HEK293 (cell line): ENCODE measurements at regions not wholly inside any gene's neighbourhood (a gene's known extent, or its start where the extent isn't known, plus 50 kb on each side); places are given as distances from the start of the nearest gene placed in this dataset.

Experiments used
- CTCF ChIA-PET: fragments of 350-600 bp; formaldehyde crosslinking; extraction: SDS; loops from one replicate; lab custom pipeline; 2021; ENCODE audit warnings: antibody characterized with exemption; lab: Yijun Ruan, JAX
- POLR2A ChIA-PET: fragments of 300-600 bp; formaldehyde crosslinking; extraction: SDS; loops from one replicate; lab custom pipeline; 2020; ENCODE audit warnings: antibody characterized with exemption, inconsistent platforms; lab: Yijun Ruan, JAX
- H3K27ac ChIP-seq: fragments of 200-500 bp; sonication (Bioruptor generic); 2 replicates; pipeline ENCODE4 v1.5.1; 2014; ENCODE audit warnings: low read depth, low read length, control low read depth, inconsistent platforms; ENCODE audit errors: extremely low read depth
- H3K36me3 ChIP-seq, 2 experiments: fragments of 200-500 bp in 1 of 2; sonication (Bioruptor generic) in 1 of 2; 1 replicate in 1 of 2; 2 replicates in 1 of 2; pipeline ENCODE4 v1.5.1; 2014 to 2017; ENCODE audit warnings: inconsistent platforms in 2 of 2, low read length in 2 of 2; ENCODE audit not compliant: control insufficient read depth in 2 of 2, insufficient read depth in 1 of 2
- H3K4me1 ChIP-seq: fragments of 200-500 bp; sonication (Bioruptor generic); 2 replicates; pipeline ENCODE4 v1.5.1; 2014; ENCODE audit warnings: mild to moderate bottlenecking, low read length, inconsistent platforms; ENCODE audit not compliant: control insufficient read depth, insufficient read depth
- H3K4me3 ChIP-seq: 2 replicates; pipeline ENCODE4 v1.5.1; 2011; ENCODE audit warnings: low read depth, mild to moderate bottlenecking, control low read depth, low read length, moderate library complexity
- H3K9me3 ChIP-seq: fragments of 200-500 bp; sonication (Bioruptor generic); 2 replicates; pipeline ENCODE4 v1.5.1; 2014; ENCODE audit warnings: low read depth, low read length, inconsistent platforms; ENCODE audit not compliant: control insufficient read depth, insufficient read depth
- GLI2 ChIP-seq: fragments of 450-650 bp; formaldehyde crosslinking; IDR thresholded peaks from 2 replicates; pipeline ENCODE4; 2017; ENCODE audit warnings: missing biosample characterization, missing genetic modification characterization, low read depth, borderline replicate concordance
- REPIN1 ChIP-seq: fragments of 450-650 bp; formaldehyde crosslinking; IDR thresholded peaks from 2 replicates; pipeline ENCODE4 v1.5.1; 2017; ENCODE audit warnings: missing biosample characterization, missing genetic modification characterization, low read depth
- ZEB2 ChIP-seq: fragments of 450-650 bp; formaldehyde crosslinking; IDR thresholded peaks from 2 replicates; pipeline ENCODE4 v1.5.1; 2016; ENCODE audit warnings: missing biosample characterization, missing genetic modification characterization
- ZNF10 ChIP-seq: fragments of 450-650 bp; formaldehyde crosslinking; IDR thresholded peaks from 2 replicates; pipeline ENCODE4 v1.5.1; 2017; ENCODE audit warnings: missing biosample characterization, missing genetic modification characterization
- ZNF132 ChIP-seq: fragments of 450-650 bp; formaldehyde crosslinking; IDR thresholded peaks from 2 replicates; pipeline ENCODE4 v1.5.1; 2017; ENCODE audit warnings: missing biosample characterization, missing genetic modification characterization, borderline replicate concordance
- ZNF146 ChIP-seq: fragments of 450-650 bp; formaldehyde crosslinking; IDR thresholded peaks from 2 replicates; pipeline ENCODE4 v1.5.1; 2016; ENCODE audit warnings: missing biosample characterization, missing genetic modification characterization
- ZNF202 ChIP-seq: fragments of 450-650 bp; formaldehyde crosslinking; IDR thresholded peaks from 2 replicates; pipeline ENCODE4 v1.5.1; 2016; ENCODE audit warnings: missing biosample characterization, missing genetic modification characterization, borderline replicate concordance
- ZNF23 ChIP-seq: fragments of 450-650 bp; formaldehyde crosslinking; IDR thresholded peaks from 2 replicates; pipeline ENCODE4 v1.5.1; 2016; ENCODE audit warnings: missing biosample characterization, missing genetic modification characterization, borderline replicate concordance
- ZNF354C ChIP-seq: fragments of 450-650 bp; formaldehyde crosslinking; IDR thresholded peaks from 2 replicates; pipeline ENCODE4 v1.5.1; 2016; ENCODE audit warnings: missing biosample characterization, missing genetic modification characterization, low read depth, borderline replicate concordance
- ZNF391 ChIP-seq: fragments of 450-650 bp; formaldehyde crosslinking; IDR thresholded peaks from 2 replicates; pipeline ENCODE4 v1.5.1; 2016; ENCODE audit warnings: low read depth, missing biosample characterization, missing genetic modification characterization, borderline replicate concordance
- ZNF549 ChIP-seq: fragments of 450-650 bp; IDR thresholded peaks from 2 replicates; pipeline ENCODE4 v1.5.1; 2018; ENCODE audit warnings: missing biosample characterization, missing genetic modification characterization, mild to moderate bottlenecking, inconsistent platforms, moderate library complexity
- ZNF629 ChIP-seq: fragments of 450-650 bp; formaldehyde crosslinking; IDR thresholded peaks from 2 replicates; pipeline ENCODE4 v1.5.1; 2017; ENCODE audit warnings: missing biosample characterization, missing genetic modification characterization
- ZNF658 ChIP-seq: fragments of 450-650 bp; formaldehyde crosslinking; IDR thresholded peaks from 2 replicates; pipeline ENCODE4; 2016; ENCODE audit warnings: missing biosample characterization, missing genetic modification characterization
- ZNF707 ChIP-seq: fragments of 450-650 bp; formaldehyde crosslinking; IDR thresholded peaks from 2 replicates; pipeline ENCODE4 v1.5.1; 2016; ENCODE audit warnings: missing biosample characterization, missing genetic modification characterization
- ZNF843 ChIP-seq: fragments of 450-650 bp; formaldehyde crosslinking; IDR thresholded peaks from 2 replicates; pipeline ENCODE4 v1.5.1; 2016; ENCODE audit warnings: missing biosample characterization, missing genetic modification characterization
- ZXDB ChIP-seq: fragments of 450-650 bp; formaldehyde crosslinking; IDR thresholded peaks from 2 replicates; pipeline ENCODE4 v1.5.1; 2016; ENCODE audit warnings: missing biosample characterization, missing genetic modification characterization
- TF ChIP-seq, protein P1 (sequence below): fragments of 450-650 bp; formaldehyde crosslinking; IDR thresholded peaks from 2 replicates; pipeline ENCODE4 v1.5.1; 2016; ENCODE audit warnings: missing biosample characterization, missing genetic modification characterization
- TF ChIP-seq, protein P2 (sequence below): fragments of 450-650 bp; formaldehyde crosslinking; IDR thresholded peaks from 2 replicates; pipeline ENCODE4 v1.5.1; 2016; ENCODE audit warnings: missing biosample characterization, missing genetic modification characterization
- TF ChIP-seq, protein P3 (sequence below): sonication (generic); formaldehyde crosslinking; IDR thresholded peaks from 2 replicates; pipeline ENCODE4 v1.8.1; 2022; ENCODE audit warnings: mild to moderate bottlenecking, moderate library complexity, missing genetic modification reagents
- TF ChIP-seq, protein P4 (sequence below): fragments of 450-650 bp; formaldehyde crosslinking; IDR thresholded peaks from 2 replicates; pipeline ENCODE4 v1.5.0; 2017; ENCODE audit warnings: missing biosample characterization, missing genetic modification characterization, borderline replicate concordance
- TF ChIP-seq, protein P5 (sequence below): fragments of 450-650 bp; formaldehyde crosslinking; IDR thresholded peaks from 2 replicates; pipeline ENCODE4 v1.5.1; 2016; ENCODE audit warnings: missing biosample characterization, missing genetic modification characterization
- TF ChIP-seq, protein P6 (sequence below): fragments of 450-650 bp; formaldehyde crosslinking; IDR thresholded peaks from 2 replicates; pipeline ENCODE4 v1.5.1; 2016; ENCODE audit warnings: missing biosample characterization, missing genetic modification characterization

DNA sequence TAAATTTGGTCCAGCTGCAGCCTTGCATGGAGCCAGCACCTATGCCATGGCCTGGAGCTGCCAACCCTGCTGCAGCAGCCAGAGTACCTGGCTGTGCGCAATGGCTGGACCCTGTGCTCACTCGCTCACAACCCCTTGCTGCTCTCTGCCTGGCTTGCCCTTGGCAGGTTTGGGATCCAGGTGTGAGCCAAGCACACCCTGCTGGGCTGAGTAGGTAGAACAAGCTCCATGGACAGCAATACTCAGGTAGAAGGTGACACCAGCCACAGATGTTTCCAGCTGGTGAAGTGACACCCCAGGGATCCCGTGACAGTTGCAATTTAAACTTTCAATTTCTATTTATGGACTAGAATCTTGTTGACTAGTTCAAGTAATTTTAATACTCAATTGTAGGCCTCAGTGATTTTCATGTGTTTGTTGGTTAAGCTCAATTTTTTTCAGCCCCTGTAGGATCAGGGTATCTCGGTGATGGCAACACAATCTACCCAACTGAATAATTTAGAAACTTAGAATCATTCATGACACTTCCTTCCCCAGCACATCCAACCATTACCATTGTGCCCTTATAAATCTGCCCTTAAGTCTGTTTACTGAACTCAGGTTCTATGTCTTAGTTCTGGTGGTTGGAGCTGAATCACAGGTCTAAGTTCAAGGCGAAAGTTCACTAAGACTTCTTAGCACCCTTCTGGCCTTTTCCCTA lies 480.0 kb downstream of the PMP22 start (continued):
- TF ChIP-seq ZNF132 (tag by site-specific recombination), result no peak
- TF ChIP-seq, protein P1, sequence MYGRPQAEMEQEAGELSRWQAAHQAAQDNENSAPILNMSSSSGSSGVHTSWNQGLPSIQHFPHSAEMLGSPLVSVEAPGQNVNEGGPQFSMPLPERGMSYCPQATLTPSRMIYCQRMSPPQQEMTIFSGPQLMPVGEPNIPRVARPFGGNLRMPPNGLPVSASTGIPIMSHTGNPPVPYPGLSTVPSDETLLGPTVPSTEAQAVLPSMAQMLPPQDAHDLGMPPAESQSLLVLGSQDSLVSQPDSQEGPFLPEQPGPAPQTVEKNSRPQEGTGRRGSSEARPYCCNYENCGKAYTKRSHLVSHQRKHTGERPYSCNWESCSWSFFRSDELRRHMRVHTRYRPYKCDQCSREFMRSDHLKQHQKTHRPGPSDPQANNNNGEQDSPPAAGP (tag by site-specific recombination), result no peak
- no peak for TF ChIP-seq REPIN1 (tag by site-specific recombination)
- TF ChIP-seq ZNF202 (tag by site-specific recombination), result no peak
- TF ChIP-seq GLI2, result no peak

DNA sequence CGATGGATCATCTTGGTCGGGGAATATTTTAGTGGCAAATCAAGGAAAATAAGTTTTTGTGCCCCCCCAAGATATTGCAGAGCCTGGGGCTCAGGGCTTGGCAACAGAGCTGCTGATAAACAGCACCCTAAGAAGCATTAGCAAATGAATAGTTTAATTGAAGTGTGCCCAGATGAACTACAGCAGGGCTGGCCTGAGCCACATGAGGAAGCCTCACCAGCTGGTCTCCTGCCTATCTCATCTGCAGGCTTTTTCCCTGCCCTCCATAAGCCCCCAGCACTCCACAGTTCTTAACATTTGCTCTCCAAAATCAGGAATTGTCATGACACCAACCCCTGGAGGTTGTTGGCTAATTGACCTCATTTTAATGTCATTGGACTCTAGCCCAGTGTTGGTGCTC lies 480.2 kb downstream of the HS3ST3B1 start:
- Histone ChIP-seq H3K9me3 (no peaks in the 10 kb centered on the region), H3K4me3 (no peak overlapping the region), H3K27ac (no peak overlapping the region), H3K36me3 (no peaks in the 10 kb centered on the region), H3K4me1 (no peaks in the 10 kb centered on the region)
- TF ChIP-seq ZNF549 (tag by site-specific recombination) (no peak), ZXDB (tag by site-specific recombination) (no peak)
- CTCF ChIA-PET, result interaction anchor here (0.6 kb wide), 1 partner anchor 9 kb away, joined by 3 read pairs; no protein-coding TSS in a partner anchor
- POLR2A ChIA-PET, result no interaction called here

DNA sequence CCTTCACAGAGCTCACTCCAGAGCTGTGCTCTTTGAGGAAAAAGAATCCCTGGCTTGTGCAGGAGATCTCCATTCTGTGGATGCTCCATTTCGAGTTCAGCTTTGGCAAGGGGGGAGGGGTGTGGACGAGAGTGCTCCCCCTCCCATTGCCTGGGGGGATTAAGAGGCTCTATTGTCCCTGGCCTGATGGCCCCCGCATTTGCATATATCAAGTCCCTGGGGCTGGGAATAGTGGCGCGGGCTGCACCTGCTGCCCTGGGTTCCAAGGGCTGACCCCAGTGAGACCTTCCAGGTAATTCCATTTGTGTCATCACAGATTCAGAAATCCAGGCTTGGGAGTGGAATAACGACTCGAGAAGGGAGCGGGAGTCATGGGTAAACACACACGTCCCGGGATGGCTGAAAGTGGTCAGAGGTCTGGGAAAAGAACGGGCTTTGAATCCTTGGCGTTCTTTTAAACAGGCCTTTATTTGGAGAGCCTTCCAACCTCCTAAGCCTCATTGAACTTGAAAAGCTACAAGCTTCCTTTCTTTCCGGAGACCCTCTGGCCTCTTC lies 479.3 kb downstream of the HS3ST3B1 start:
- H3K4me1 ChIP-seq, result no peaks in the 10 kb centered on the region
- H3K27ac ChIP-seq, result no peak overlapping the region
- no peaks in the 10 kb centered on the region for H3K9me3 ChIP-seq
- CTCF ChIA-PET, result interaction anchor here (0.6 kb wide), 1 partner anchor 10 kb away, joined by 4 read pairs; no protein-coding TSS in a partner anchor
- H3K4me3 ChIP-seq, result no peak overlapping the region
- H3K36me3 ChIP-seq, result no peaks in the 10 kb centered on the region
- POLR2A ChIA-PET, result no interaction called here
- TF ChIP-seq ZNF354C (no peak), ZNF707 (no peak), ZNF629 (tag by site-specific recombination) (no peak), ZNF23 (no peak), ZNF10 (tag by site-specific recombination) (no peak), ZNF146 (tag by site-specific recombination) (no peak), ZNF658 (tag by site-specific recombination) (no peak), ZEB2 (tag by site-specific recombination) (no peak), ZNF843 (tag by site-specific recombination) (no peak), ZNF391 (no peak)
- TF ChIP-seq, protein P2, sequence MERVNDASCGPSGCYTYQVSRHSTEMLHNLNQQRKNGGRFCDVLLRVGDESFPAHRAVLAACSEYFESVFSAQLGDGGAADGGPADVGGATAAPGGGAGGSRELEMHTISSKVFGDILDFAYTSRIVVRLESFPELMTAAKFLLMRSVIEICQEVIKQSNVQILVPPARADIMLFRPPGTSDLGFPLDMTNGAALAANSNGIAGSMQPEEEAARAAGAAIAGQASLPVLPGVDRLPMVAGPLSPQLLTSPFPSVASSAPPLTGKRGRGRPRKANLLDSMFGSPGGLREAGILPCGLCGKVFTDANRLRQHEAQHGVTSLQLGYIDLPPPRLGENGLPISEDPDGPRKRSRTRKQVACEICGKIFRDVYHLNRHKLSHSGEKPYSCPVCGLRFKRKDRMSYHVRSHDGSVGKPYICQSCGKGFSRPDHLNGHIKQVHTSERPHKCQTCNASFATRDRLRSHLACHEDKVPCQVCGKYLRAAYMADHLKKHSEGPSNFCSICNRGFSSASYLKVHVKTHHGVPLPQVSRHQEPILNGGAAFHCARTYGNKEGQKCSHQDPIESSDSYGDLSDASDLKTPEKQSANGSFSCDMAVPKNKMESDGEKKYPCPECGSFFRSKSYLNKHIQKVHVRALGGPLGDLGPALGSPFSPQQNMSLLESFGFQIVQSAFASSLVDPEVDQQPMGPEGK, result no peak
- TF ChIP-seq, protein P3, sequence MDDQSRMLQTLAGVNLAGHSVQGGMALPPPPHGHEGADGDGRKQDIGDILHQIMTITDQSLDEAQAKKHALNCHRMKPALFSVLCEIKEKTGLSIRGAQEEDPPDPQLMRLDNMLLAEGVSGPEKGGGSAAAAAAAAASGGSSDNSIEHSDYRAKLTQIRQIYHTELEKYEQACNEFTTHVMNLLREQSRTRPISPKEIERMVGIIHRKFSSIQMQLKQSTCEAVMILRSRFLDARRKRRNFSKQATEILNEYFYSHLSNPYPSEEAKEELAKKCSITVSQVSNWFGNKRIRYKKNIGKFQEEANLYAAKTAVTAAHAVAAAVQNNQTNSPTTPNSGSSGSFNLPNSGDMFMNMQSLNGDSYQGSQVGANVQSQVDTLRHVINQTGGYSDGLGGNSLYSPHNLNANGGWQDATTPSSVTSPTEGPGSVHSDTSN (CRISPR knock-in tag), result no peak
- TF ChIP-seq, protein P4, sequence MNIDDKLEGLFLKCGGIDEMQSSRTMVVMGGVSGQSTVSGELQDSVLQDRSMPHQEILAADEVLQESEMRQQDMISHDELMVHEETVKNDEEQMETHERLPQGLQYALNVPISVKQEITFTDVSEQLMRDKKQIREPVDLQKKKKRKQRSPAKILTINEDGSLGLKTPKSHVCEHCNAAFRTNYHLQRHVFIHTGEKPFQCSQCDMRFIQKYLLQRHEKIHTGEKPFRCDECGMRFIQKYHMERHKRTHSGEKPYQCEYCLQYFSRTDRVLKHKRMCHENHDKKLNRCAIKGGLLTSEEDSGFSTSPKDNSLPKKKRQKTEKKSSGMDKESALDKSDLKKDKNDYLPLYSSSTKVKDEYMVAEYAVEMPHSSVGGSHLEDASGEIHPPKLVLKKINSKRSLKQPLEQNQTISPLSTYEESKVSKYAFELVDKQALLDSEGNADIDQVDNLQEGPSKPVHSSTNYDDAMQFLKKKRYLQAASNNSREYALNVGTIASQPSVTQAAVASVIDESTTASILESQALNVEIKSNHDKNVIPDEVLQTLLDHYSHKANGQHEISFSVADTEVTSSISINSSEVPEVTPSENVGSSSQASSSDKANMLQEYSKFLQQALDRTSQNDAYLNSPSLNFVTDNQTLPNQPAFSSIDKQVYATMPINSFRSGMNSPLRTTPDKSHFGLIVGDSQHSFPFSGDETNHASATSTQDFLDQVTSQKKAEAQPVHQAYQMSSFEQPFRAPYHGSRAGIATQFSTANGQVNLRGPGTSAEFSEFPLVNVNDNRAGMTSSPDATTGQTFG, result no peak
- TF ChIP-seq, protein P5, sequence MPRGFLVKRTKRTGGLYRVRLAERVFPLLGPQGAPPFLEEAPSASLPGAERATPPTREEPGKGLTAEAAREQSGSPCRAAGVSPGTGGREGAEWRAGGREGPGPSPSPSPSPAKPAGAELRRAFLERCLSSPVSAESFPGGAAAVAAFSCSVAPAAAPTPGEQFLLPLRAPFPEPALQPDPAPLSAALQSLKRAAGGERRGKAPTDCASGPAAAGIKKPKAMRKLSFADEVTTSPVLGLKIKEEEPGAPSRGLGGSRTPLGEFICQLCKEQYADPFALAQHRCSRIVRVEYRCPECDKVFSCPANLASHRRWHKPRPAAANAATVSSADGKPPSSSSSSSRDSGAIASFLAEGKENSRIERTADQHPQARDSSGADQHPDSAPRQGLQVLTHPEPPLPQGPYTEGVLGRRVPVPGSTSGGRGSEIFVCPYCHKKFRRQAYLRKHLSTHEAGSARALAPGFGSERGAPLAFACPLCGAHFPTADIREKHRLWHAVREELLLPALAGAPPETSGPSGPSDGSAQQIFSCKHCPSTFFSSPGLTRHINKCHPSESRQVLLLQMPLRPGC, result no peak
- TF ChIP-seq, protein P6, sequence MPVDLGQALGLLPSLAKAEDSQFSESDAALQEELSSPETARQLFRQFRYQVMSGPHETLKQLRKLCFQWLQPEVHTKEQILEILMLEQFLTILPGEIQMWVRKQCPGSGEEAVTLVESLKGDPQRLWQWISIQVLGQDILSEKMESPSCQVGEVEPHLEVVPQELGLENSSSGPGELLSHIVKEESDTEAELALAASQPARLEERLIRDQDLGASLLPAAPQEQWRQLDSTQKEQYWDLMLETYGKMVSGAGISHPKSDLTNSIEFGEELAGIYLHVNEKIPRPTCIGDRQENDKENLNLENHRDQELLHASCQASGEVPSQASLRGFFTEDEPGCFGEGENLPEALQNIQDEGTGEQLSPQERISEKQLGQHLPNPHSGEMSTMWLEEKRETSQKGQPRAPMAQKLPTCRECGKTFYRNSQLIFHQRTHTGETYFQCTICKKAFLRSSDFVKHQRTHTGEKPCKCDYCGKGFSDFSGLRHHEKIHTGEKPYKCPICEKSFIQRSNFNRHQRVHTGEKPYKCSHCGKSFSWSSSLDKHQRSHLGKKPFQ, result no peak
